H1 (cell line): ENCODE measurements at regions not wholly inside any gene's neighbourhood (a gene's known extent, or its start where the extent isn't known, plus 50 kb on each side); places are given as distances from the start of the nearest gene placed in this dataset.

Experiments used
- PHF8 ChIP-seq: fragments of 200-600 bp; sonication (generic); conservative IDR thresholded peaks from 2 replicates; pipeline ENCODE4 v1.7.1; 2012; ENCODE audit warnings: low read depth, mild to moderate bottlenecking, inconsistent platforms, low read length, moderate library complexity
- RAD21 ChIP-seq, 2 experiments: IDR thresholded peaks in 1 of 2; conservative IDR thresholded peaks in 1 of 2; 2 replicates each; pipeline ENCODE4 v1.6.1; 2011; ENCODE audit warnings: low read depth in 2 of 2, low read length in 2 of 2, improper control_type of control experiment in 1 of 2, inconsistent platforms in 1 of 2, mild to moderate bottlenecking in 1 of 2, moderate library complexity in 1 of 2
- TF ChIP-seq, protein P1 (sequence below): IDR thresholded peaks from 2 replicates; pipeline ENCODE4 v1.6.1; 2012; ENCODE audit warnings: low read length, inconsistent platforms
- TF ChIP-seq, protein P2 (sequence below): IDR thresholded peaks from 2 replicates; pipeline ENCODE4 v1.6.1; 2012; ENCODE audit warnings: inconsistent platforms
- TF ChIP-seq, protein P3 (sequence below), 3 experiments: IDR thresholded peaks; 1 replicate in 2 of 3; 2 replicates in 1 of 3; pipeline versions ENCODE4 v1.5.1 to v1.6.1; 2011; ENCODE audit warnings: low read length in 3 of 3, mild to moderate bottlenecking in 3 of 3, inconsistent platforms in 2 of 3, low read depth in 1 of 3, moderate library complexity in 1 of 3; ENCODE audit not compliant: insufficient read depth in 1 of 3; ENCODE audit errors: control extremely low read depth in 1 of 3

DNA sequence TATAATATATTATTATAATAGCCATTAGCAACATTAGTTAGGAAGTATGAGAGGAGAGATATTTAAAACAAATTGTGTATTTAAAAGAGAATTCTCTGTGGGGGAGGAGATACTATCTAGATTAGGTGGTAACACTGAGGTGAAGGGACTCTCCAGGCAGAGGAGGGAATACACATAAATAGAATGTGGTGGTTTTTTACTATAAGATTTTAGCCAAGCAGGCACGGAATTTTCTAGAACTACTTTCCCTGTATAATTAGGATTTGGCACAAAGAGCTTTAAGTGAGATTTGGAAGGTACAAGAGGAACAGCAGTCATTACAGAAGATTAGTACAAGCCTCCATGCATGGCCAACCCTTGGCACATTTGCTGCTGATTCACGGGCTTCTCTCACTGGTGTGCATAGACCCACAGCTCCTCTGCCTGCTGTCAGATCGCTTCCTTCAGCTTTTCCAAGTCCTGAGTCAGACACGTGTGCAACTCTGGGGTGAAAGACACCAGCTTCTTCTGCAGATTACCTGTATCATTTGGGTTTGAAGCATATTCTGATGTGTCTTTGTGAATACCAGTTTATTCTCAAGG, 685.5 kb downstream of the KCTD8 start (continued):
- TF ChIP-seq, protein P1, sequence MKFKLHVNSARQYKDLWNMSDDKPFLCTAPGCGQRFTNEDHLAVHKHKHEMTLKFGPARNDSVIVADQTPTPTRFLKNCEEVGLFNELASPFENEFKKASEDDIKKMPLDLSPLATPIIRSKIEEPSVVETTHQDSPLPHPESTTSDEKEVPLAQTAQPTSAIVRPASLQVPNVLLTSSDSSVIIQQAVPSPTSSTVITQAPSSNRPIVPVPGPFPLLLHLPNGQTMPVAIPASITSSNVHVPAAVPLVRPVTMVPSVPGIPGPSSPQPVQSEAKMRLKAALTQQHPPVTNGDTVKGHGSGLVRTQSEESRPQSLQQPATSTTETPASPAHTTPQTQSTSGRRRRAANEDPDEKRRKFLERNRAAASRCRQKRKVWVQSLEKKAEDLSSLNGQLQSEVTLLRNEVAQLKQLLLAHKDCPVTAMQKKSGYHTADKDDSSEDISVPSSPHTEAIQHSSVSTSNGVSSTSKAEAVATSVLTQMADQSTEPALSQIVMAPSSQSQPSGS = no peak
- TF ChIP-seq RAD21 (IDR thresholded peaks at IDR 0.05 in 1 of 2, conservative IDR thresholded peaks at IDR 0.05 in 1 of 2; ENCODE audit: low read depth in 2 of 2, low read length in 2 of 2) (no peak), PHF8 (no peak)
- TF ChIP-seq, protein P2, sequence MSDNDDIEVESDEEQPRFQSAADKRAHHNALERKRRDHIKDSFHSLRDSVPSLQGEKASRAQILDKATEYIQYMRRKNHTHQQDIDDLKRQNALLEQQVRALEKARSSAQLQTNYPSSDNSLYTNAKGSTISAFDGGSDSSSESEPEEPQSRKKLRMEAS = no peak
- TF ChIP-seq, protein P3, sequence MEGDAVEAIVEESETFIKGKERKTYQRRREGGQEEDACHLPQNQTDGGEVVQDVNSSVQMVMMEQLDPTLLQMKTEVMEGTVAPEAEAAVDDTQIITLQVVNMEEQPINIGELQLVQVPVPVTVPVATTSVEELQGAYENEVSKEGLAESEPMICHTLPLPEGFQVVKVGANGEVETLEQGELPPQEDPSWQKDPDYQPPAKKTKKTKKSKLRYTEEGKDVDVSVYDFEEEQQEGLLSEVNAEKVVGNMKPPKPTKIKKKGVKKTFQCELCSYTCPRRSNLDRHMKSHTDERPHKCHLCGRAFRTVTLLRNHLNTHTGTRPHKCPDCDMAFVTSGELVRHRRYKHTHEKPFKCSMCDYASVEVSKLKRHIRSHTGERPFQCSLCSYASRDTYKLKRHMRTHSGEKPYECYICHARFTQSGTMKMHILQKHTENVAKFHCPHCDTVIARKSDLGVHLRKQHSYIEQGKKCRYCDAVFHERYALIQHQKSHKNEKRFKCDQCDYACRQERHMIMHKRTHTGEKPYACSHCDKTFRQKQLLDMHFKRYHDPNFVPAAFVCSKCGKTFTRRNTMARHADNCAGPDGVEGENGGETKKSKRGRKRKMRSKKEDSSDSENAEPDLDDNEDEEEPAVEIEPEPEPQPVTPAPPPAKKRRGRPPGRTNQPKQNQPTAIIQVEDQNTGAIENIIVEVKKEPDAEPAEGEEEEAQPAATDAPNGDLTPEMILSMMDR (IDR thresholded peaks at IDR 0.05; ENCODE audit: control extremely low read depth in 1 of 3, insufficient read depth in 1 of 3, low read depth in 1 of 3, low read length in 3 of 3) = no peak
